HG03066 (cell line): ENCODE measurements at regions not wholly inside any gene's neighbourhood (a gene's known extent, or its start where the extent isn't known, plus 50 kb on each side); places are given as distances from the start of the nearest gene placed in this dataset.
"Not testable (repeated sequence)": the region's sequence is repeated elsewhere in the genome, so short reads cannot be mapped to it uniquely, and the experiment has no call there.

Experiments
- ATAC-seq: cut with Tn5 transposase; IDR thresholded peaks from one replicate; pipeline ENCODE4 v1.9.1; 2021; ENCODE audit warnings: low read depth; ENCODE audit not compliant: unreplicated experiment

DNA sequence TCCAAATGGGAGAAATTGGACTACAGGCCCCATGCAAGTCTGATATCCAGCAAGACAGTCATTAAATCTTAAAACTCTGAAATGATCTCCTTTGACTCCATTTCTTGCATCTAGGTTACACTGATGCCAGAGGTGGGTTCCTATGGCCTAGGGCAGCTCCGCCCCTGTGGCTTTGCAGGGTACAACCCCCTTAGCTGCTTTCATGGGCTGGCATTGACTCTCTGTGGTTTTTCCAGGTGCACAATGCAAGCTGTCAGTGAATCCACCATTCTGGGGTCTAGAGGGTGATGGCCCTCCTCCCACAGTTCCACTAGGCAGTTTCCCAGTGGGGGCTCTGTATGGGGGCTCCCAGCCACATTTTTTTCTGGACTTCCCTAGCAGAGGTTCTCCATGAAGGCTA lies 228.5 kb upstream of the ADAMTS3 start:
- no peak for ATAC-seq

- ATAC-seq, result no peak
These were observed 222.0 kb upstream of the ADAMTS3 start for GRCh38 chr4:72791054-72791453.

- no peak for ATAC-seq
These were observed 217.5 kb upstream of the ADAMTS3 start for GRCh38 chr4:72786401-72786990.

DNA sequence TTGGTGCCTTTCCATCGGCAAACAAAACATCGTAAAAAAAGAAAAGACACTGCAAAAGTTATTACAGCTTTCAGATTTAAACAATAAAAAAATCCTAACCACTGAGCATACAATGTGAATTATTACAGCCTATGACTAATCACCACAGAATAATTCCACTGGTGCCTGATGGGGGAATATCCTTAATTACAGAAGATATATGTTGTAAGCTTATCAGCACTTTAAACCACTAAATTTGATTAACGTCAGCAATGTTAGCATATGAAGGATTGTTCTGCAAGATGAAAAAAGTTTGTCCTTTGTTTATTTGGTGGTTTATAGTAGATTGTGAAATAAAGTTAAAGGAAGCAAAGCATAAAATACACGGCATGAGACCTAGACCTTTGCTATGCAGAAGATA lies 210.2 kb upstream of the ADAMTS3 start:
- ATAC-seq, result no peak

DNA sequence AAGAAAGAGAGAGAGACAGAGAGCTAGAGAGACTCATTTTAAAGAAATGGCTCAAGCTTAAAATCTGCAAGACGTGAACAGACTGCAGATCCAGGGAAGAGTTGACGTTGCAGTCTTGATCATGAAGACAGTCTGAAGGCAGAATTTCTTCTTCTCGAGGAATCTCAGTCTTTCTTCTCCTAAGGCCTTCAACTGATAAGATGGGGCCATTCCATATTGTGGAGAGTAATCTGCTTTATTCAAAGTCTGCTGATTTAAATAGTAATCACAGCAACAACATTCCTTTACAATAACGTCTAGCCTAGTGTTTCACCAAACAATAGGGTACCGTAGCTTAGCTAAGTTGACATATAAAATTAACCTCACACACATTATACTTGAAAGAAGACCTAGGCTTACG lies 208.4 kb upstream of the ADAMTS3 start:
- no peak for ATAC-seq

DNA sequence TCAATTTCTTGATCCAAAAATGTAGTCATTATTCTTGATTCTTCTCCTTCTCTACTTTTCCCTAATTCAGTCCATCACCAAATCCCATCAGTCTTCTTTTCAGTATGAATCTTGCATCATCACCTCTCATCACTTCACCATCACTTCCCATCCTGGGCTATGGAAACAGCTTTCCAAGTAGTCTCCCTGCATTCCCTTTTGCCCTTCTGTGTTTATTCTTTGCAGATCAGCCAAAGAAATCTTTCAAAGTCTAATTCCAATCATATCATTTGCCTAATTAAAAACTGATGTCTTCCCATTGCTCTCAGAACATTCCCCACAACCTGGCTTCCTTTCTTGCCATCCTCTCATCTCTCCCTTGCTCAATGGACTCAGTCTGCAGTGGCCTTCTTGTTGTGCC lies 201.7 kb upstream of the ADAMTS3 start:
- no peak for ATAC-seq

GRCh38 chr4:72768364-72768763 lies 199.3 kb upstream of the ADAMTS3 start:
- ATAC-seq, result no peak

DNA sequence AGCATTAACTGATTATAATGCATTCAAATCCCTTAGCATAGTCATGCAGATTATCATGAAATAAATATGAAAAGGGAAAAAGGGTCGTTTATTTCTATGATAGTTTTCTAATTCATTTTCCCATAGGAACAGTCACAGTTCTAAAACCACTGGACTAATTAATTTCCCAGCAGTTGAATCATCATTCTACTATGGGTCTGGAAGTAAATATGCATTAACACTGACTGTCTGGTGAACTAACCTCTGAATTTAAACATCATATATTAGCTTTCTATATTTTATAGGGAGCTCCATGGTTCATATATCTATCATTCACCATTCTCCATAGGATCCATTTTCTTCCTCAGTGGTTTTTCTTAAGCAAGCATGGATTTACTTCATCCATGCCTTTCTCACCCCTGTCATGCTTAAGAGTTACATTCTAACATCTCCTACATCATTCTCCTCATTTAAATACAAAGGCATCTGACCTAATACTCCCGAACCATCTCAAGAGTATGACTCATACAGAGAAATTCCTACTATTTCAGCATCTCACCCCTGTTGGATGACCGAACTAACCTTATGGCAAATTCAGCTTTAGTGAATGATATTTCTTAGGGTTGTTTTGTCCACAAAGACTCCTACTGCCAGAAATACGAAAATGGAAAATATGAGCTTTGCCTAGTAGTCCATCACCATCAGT lies 198.7 kb upstream of the ADAMTS3 start:
- ATAC-seq, result no peak

DNA sequence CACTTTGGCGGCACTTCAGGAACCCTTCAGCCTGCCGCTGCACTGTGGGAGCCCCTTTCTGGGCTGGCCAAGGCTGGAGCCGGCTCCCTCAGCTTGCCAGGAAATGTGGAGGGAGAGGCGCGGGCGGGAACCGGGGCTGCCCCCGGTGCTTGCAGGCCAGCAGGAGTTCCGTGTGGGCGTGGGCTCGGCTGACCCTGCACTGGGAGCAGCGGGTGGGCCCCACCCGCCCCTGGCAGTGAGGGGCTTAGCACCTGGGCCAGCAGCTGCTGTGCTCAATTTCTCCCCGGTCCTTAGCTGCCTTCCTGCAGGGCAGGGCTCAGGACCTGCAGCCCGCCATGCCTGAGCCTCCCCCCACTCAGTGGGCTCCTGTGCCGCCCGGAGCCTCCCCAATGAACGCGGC lies 196.8 kb upstream of the ADAMTS3 start:
- not testable (repeated sequence) for ATAC-seq

DNA sequence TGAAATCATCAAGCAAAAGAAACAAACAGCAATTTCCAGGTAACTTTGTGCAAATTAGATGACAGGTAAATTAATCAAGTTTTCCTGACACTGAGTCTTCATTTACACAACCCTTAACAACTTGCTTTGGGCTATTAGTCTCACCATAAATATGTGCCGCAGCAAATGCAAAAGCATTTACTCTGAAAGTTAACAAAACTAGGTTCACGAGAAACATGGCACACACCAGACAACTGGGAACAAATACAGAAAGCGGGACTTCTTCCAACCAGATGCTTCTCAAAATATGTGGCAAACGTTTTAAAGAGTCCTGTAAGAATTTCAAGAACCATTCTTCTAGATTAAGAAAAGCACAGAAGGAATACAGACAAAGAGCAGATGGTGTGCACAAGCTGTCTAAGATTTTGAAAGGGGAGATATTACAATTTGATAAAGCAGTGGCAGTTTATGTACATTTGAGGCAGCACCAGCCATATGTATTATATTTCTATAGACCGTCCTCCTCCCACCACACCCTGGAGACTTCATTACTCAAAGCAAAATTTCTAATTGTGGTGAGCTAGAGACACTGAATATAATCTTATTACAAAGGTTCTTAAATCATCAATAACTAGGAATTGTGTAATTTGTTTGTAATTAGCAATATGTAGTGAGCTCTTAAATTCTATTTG lies 192.5 kb upstream of the ADAMTS3 start:
- ATAC-seq, result no peak

- ATAC-seq, result not testable (repeated sequence)
These were observed 184.4 kb upstream of the ADAMTS3 start for GRCh38 chr4:72753414-72753813.

- ATAC-seq, result no peak
These were observed 175.2 kb upstream of the ADAMTS3 start for GRCh38 chr4:72744103-72744725.

GRCh38 chr4:72743078-72743477 lies 174.1 kb upstream of the ADAMTS3 start:
- ATAC-seq, result no peak

GRCh38 chr4:72715299-72715698 lies 146.3 kb upstream of the ADAMTS3 start:
- ATAC-seq, result no peak

- ATAC-seq, result no peak
These were observed 145.7 kb upstream of the ADAMTS3 start for GRCh38 chr4:72714482-72715279.

GRCh38 chr4:72712997-72713396 lies 144.0 kb upstream of the ADAMTS3 start:
- no peak for ATAC-seq

GRCh38 chr4:72709475-72709874 lies 140.5 kb upstream of the ADAMTS3 start:
- no peak for ATAC-seq

DNA sequence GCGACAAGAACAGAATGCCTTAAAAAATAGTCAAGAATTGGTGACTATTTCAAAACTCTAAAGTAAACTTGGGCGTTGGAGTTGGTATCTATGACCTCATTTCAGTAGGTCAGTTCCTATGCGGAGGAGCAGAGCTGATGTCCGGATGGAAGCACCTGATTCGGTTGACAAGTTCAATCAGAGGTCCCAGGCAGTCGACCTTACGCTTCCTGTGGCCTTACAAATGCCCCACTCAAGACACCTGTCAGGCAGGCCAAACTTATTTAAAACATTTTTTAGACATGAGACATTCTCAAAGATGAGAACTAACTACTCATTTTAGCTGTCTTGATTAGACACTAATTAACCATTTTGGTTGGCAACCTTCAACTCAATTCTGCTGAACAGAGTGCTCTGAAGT lies 137.7 kb upstream of the ADAMTS3 start:
- ATAC-seq, result no peak

DNA sequence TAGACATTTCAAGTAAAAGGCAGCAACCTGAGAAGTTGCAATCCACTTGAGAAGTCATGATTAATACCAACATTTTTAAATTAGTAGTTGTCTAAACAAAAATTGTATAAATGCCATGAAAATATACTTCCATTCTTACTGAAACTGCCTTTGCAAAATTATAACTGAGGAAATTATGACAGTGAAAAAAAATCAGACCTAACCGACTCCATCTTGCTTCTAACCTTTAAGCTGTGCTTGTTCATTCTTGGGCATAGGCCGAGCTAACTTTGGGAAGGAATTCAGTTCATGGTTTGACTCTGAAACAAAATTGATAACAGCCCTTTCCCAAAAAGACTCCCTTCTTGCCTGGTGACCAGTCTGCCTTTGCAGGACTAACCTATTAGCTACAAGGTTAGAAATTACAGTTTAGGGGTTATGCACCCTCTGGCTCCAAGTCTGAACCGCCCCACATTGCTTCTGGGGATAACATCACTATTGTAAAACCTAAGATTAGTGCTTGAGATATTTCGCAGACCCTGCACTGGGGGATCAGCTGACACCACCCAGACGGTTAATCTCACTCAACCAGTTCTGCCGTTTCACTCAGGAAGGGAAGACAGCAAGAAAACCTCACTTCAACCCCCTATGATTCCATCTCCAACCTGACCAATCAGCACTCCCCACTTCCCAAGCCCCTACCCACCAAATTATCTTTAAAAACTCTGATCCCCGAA lies 136.1 kb upstream of the ADAMTS3 start:
- ATAC-seq, result not testable (repeated sequence)

GRCh38 chr4:72702948-72703347 lies 133.9 kb upstream of the ADAMTS3 start:
- ATAC-seq, result no peak
